SU-DHL-6 (cell line): ENCODE measurements at regions not wholly inside any gene's neighbourhood (a gene's known extent, or its start where the extent isn't known, plus 50 kb on each side); places are given as distances from the start of the nearest gene placed in this dataset.

Experiments used
- H2AFZ ChIP-seq: fragments of 200-600 bp; sonication (generic); 2 replicates; pipeline ENCODE4 v1.6.1; 2014; ENCODE audit warnings: low read depth, mild to moderate bottlenecking, moderate library complexity, mixed read lengths, antibody characterized with exemption, low read length; ENCODE audit not compliant: severe bottlenecking
- H3F3A ChIP-seq: fragments of 200-600 bp; shearing (Covaris generic); 2 replicates; pipeline ENCODE4 v1.6.0; 2016; ENCODE audit warnings: antibody characterized with exemption, mild to moderate bottlenecking; ENCODE audit not compliant: insufficient read depth
- H3K27ac ChIP-seq: fragments of 200-600 bp; sonication (generic); 2 replicates; pipeline ENCODE4 v1.5.1; 2016; ENCODE audit warnings: low read depth, mild to moderate bottlenecking, low read length, moderate library complexity, mixed read lengths
- H3K27me3 ChIP-seq: fragments of 200-600 bp; sonication (generic), shearing (Covaris generic); 2 replicates; pipeline ENCODE4 v1.6.0; 2014; ENCODE audit warnings: mild to moderate bottlenecking, low read length
- H3K36me3 ChIP-seq: fragments of 200-600 bp; sonication (generic); 2 replicates; pipeline ENCODE4 v1.6.1; 2014; ENCODE audit warnings: mild to moderate bottlenecking, low read length, mixed read lengths
- H3K4me2 ChIP-seq: fragments of 300-600, 200-600 bp; shearing (Covaris generic), sonication (generic); 2 replicates; pipeline ENCODE4 v1.6.0; 2014; ENCODE audit warnings: low read length, low read depth, mild to moderate bottlenecking; ENCODE audit not compliant: poor library complexity, severe bottlenecking
- H3K4me3 ChIP-seq: fragments of 200-600 bp; sonication (generic); 2 replicates; pipeline ENCODE4 v1.5.1; 2014; ENCODE audit warnings: antibody characterized with exemption, low read length, mild to moderate bottlenecking, mixed read lengths; ENCODE audit not compliant: insufficient read depth, poor library complexity, severe bottlenecking
- H3K79me2 ChIP-seq: fragments of 200-600 bp; sonication (generic); 2 replicates; pipeline ENCODE4 v1.6.1; 2014; ENCODE audit warnings: mild to moderate bottlenecking, low read length, moderate library complexity; ENCODE audit not compliant: insufficient read depth
- H3K9ac ChIP-seq: fragments of 200-600 bp; sonication (generic); 2 replicates; pipeline ENCODE4 v1.7.0; 2014; ENCODE audit warnings: mild to moderate bottlenecking, low read length
- H3K9me2 ChIP-seq: fragments of 200-600 bp; sonication (generic); replicated peaks from 2 replicates; pipeline ENCODE4 v1.6.1; 2014; ENCODE audit warnings: low read length; ENCODE audit not compliant: insufficient read depth
- H3K9me3 ChIP-seq: fragments of 200-600 bp; sonication (generic); 2 replicates; pipeline ENCODE4 v1.6.1; 2014; ENCODE audit warnings: low read length, mixed read lengths; ENCODE audit not compliant: insufficient read depth
- H4K20me1 ChIP-seq: fragments of 200-600 bp; sonication (generic); 2 replicates; pipeline ENCODE4 v1.6.1; 2014; ENCODE audit warnings: low read depth, mild to moderate bottlenecking, antibody characterized with exemption, low read length, moderate library complexity, mixed read lengths
- CTCF ChIP-seq: fragments of 200-600 bp; sonication (generic); IDR thresholded peaks from one replicate; pipeline ENCODE4 v1.5.1; 2017; ENCODE audit warnings: antibody characterized with exemption, mild to moderate bottlenecking, low read length, moderate library complexity; ENCODE audit not compliant: insufficient read depth, poor library complexity, severe bottlenecking
- EZH2phosphoT487 ChIP-seq: fragments of 200-600 bp; sonication (generic), shearing (Covaris generic); conservative IDR thresholded peaks from 2 replicates; pipeline ENCODE4 v1.6.1; 2018; ENCODE audit warnings: mild to moderate bottlenecking, antibody characterized with exemption, low read length, moderate library complexity, mixed read lengths

- H3K36me3 ChIP-seq, result no peaks in the 10 kb centered on the region
- H3K27me3 ChIP-seq, result no peaks in the 10 kb centered on the region
- H3K27ac ChIP-seq, result no peak overlapping the region
- H3K4me3 ChIP-seq, result no peak overlapping the region
- H4K20me1 ChIP-seq, result no peaks in the 10 kb centered on the region
- H3K9me3 ChIP-seq, result no peaks in the 10 kb centered on the region
- no peaks in the 10 kb centered on the region for H3K79me2 ChIP-seq
- no peak overlapping the region for H3K9ac ChIP-seq
- H3F3A ChIP-seq, result no peaks in the 10 kb centered on the region
- H2AFZ ChIP-seq, result no peak overlapping the region
- H3K9me2 ChIP-seq, result no peaks in the 10 kb centered on the region
- no peak overlapping the region for H3K4me2 ChIP-seq
- TF ChIP-seq EZH2phosphoT487 (no peak), CTCF (no peak)
These were observed 342.2 kb upstream of the SFSWAP start for GRCh38 chr12:131368668-131369071.

- Histone ChIP-seq H3K9me2 (no peaks in the 10 kb centered on the region), H3F3A (no peaks in the 10 kb centered on the region), H3K9ac (no peak overlapping the region), H3K9me3 (no peaks in the 10 kb centered on the region), H3K4me2 (no peak overlapping the region), H3K36me3 (no peaks in the 10 kb centered on the region), H3K27ac (no peak overlapping the region), H3K27me3 (no peaks in the 10 kb centered on the region), H2AFZ (no peak overlapping the region), H3K79me2 (no peaks in the 10 kb centered on the region), H4K20me1 (no peaks in the 10 kb centered on the region), H3K4me3 (no peak overlapping the region)
- TF ChIP-seq CTCF (no peak), EZH2phosphoT487 (no peak)
These were observed 341.6 kb upstream of the SFSWAP start for GRCh38 chr12:131369094-131369845.

- no peaks in the 10 kb centered on the region for H3K9me3 ChIP-seq
These were observed 340.6 kb upstream of the SFSWAP start for GRCh38 chr12:131370321-131370720.

More at GRCh38 chr12:131370321-131370720, 340.6 kb upstream of the SFSWAP start:
- Histone ChIP-seq H3K4me3 (no peak overlapping the region), H3K36me3 (no peaks in the 10 kb centered on the region), H2AFZ (no peak overlapping the region), H4K20me1 (no peaks in the 10 kb centered on the region), H3K4me2 (no peak overlapping the region), H3K9ac (no peak overlapping the region), H3K79me2 (no peaks in the 10 kb centered on the region), H3K27ac (no peak overlapping the region), H3F3A (no peaks in the 10 kb centered on the region), H3K9me2 (no peaks in the 10 kb centered on the region), H3K27me3 (no peaks in the 10 kb centered on the region)
- TF ChIP-seq EZH2phosphoT487 (no peak), CTCF (no peak)
